CD4-positive, alpha-beta memory T cell (primary cell): ENCODE measurements at regions not wholly inside any gene's neighbourhood (a gene's known extent, or its start where the extent isn't known, plus 50 kb on each side); places are given as distances from the start of the nearest gene placed in this dataset.

ENCODE experiments used
- CTCF ChIA-PET: fragments of 350-600 bp; sonication (Branson Sonifier 250); formaldehyde crosslinking; loops from one replicate; lab custom pipeline; 2021; ENCODE audit warnings: inconsistent platforms; ENCODE audit not compliant: partially characterized antibody; lab: Charles Lee
- POLR2A ChIA-PET: fragments of 350-600 bp; sonication (Branson Sonifier 250); formaldehyde crosslinking; loops from one replicate; lab custom pipeline; 2021; ENCODE audit not compliant: partially characterized antibody; lab: Charles Lee
- DNase-seq, 5 donors: peaks; one replicate each; pipeline versions ENCODE4 v3.0.0 to v3.0.0-alpha.2; 2020 to 2022; ENCODE audit warnings: mixed read lengths in 1 of 5
- H3K27ac ChIP-seq: one replicate; pipeline ENCODE4 v1.7.0; 2013; ENCODE audit warnings: low read depth, low read length
- H3K27me3 ChIP-seq: 2 replicates; pipeline ENCODE4 v1.7.0; 2013; ENCODE audit warnings: mild to moderate bottlenecking, low read length, moderate library complexity; ENCODE audit not compliant: insufficient read depth
- H3K36me3 ChIP-seq: 2 replicates; pipeline ENCODE4 v1.7.0; 2013; ENCODE audit warnings: mild to moderate bottlenecking, low read length, moderate library complexity; ENCODE audit not compliant: insufficient read depth
- H3K4me1 ChIP-seq: 2 replicates; pipeline ENCODE4 v1.7.0; 2013; ENCODE audit warnings: mild to moderate bottlenecking, low read length, moderate library complexity; ENCODE audit not compliant: insufficient read depth
- H3K4me3 ChIP-seq, 2 donors: one replicate each; pipeline ENCODE4 v1.7.0; 2013; ENCODE audit warnings: low read length in 2 of 2, mild to moderate bottlenecking in 1 of 2
- H3K9me3 ChIP-seq, 2 donors: one replicate each; pipeline ENCODE4 v1.7.0; 2013; ENCODE audit warnings: low read length in 2 of 2, control low read depth in 1 of 2; ENCODE audit not compliant: control insufficient read depth in 1 of 2
- H3K27ac Mint-ChIP-seq, 7 donors: one replicate each; pipeline ENCODE4 v1.8.0; 2020 to 2021; ENCODE audit warnings: mixed read lengths in 7 of 7, mild to moderate bottlenecking in 6 of 7, inconsistent platforms in 3 of 7, moderate library complexity in 3 of 7
- H3K27me3 Mint-ChIP-seq, 2 donors: one replicate each; pipeline ENCODE4 v1.8.0; 2020 to 2021; ENCODE audit warnings: mixed read lengths in 2 of 2
- H3K36me3 Mint-ChIP-seq, 2 donors: one replicate each; pipeline ENCODE4 v1.8.0; 2020 to 2021; ENCODE audit warnings: mixed read lengths in 2 of 2, inconsistent platforms in 1 of 2, mild to moderate bottlenecking in 1 of 2
- H3K4me1 Mint-ChIP-seq, 4 donors: one replicate each; pipeline ENCODE4 v1.8.0; 2020 to 2021; ENCODE audit warnings: mixed read lengths in 4 of 4, mild to moderate bottlenecking in 1 of 4
- H3K4me3 Mint-ChIP-seq, 8 donors: one replicate each; pipeline ENCODE4 v1.8.0; 2020 to 2021; ENCODE audit warnings: mixed read lengths in 8 of 8, mild to moderate bottlenecking in 7 of 8, moderate library complexity in 6 of 8, inconsistent platforms in 3 of 8
- H3K9me3 Mint-ChIP-seq, 8 donors: one replicate each; pipeline ENCODE4 v1.8.0; 2020 to 2021; ENCODE audit warnings: mixed read lengths in 8 of 8, mild to moderate bottlenecking in 5 of 8, inconsistent platforms in 3 of 8, moderate library complexity in 1 of 8
- intact Hi-C: fragments of 100-400 bp; cut with micrococcal nuclease; formaldehyde crosslinking; loops from one replicate; pipeline ENCODE4 v1.15.1; 2023

GRCh38 chr1:217164403-217164802 lies 441.2 kb upstream of the ESRRG start:
- POLR2A ChIA-PET, result no interaction called here
- H3K27ac Mint-ChIP-seq, result no peak overlapping the region

GRCh38 chr1:217153361-217153760 lies 430.1 kb upstream of the ESRRG start:
- POLR2A ChIA-PET, result no interaction called here
- Histone ChIP-seq H3K36me3 (no peaks in the 10 kb centered on the region), H3K4me3 (no peak overlapping the region), H3K27me3 (no peaks in the 10 kb centered on the region), H3K9me3 (no peaks in the 10 kb centered on the region), H3K4me1 (no peaks in the 10 kb centered on the region), H3K27ac (no peak overlapping the region)
- DNase-seq, result no peak
- intact Hi-C loops, result no loop called here
- Mint-ChIP-seq H3K27me3 (no peaks in the 10 kb centered on the region), H3K36me3 (no peaks in the 10 kb centered on the region), H3K9me3 (peaks cover 0 to 9% (median 2%) of the 10 kb centered on the region in 8 donors), H3K27ac (no peak overlapping the region), H3K4me3 (no peak overlapping the region), H3K4me1 (no peaks in the 10 kb centered on the region)
- CTCF ChIA-PET, result no interaction called here

More at GRCh38 chr1:217164403-217164802, 441.2 kb upstream of the ESRRG start:
- Histone ChIP-seq H3K27ac (no peak overlapping the region), H3K4me3 (no peak overlapping the region), H3K4me1 (no peaks in the 10 kb centered on the region), H3K9me3 (no peaks in the 10 kb centered on the region), H3K36me3 (no peaks in the 10 kb centered on the region), H3K27me3 (no peaks in the 10 kb centered on the region)
- H3K36me3 Mint-ChIP-seq, result no peaks in the 10 kb centered on the region
- no peak for DNase-seq
- no peak overlapping the region for H3K4me3 Mint-ChIP-seq
- intact Hi-C loops, result no loop called here
- H3K27me3 Mint-ChIP-seq, result no peaks in the 10 kb centered on the region
- H3K9me3 Mint-ChIP-seq, result peaks cover 0 to 2% (median 0%) of the 10 kb centered on the region in 8 donors
- H3K4me1 Mint-ChIP-seq, result no peaks in the 10 kb centered on the region
- CTCF ChIA-PET, result no interaction called here

- ChIA-PET POLR2A (no interaction called here), CTCF (no interaction called here)
- H3K4me1 Mint-ChIP-seq, result no peaks in the 10 kb centered on the region
- Histone ChIP-seq H3K27me3 (no peaks in the 10 kb centered on the region), H3K27ac (no peak overlapping the region), H3K9me3 (no peaks in the 10 kb centered on the region), H3K36me3 (no peaks in the 10 kb centered on the region), H3K4me3 (no peak overlapping the region), H3K4me1 (no peaks in the 10 kb centered on the region)
- intact Hi-C loops, result no loop called here
- H3K36me3 Mint-ChIP-seq, result no peaks in the 10 kb centered on the region
- H3K4me3 Mint-ChIP-seq, result no peak overlapping the region
- no peak overlapping the region for H3K27ac Mint-ChIP-seq
- DNase-seq, result no peak
- H3K27me3 Mint-ChIP-seq, result no peaks in the 10 kb centered on the region
- peaks cover 0 to 12% (median 5%) of the 10 kb centered on the region in 8 donors for H3K9me3 Mint-ChIP-seq
Measured at GRCh38 chr1:217150366-217150765, 427.1 kb upstream of the ESRRG start.

GRCh38 chr1:217149791-217150190 lies 426.6 kb upstream of the ESRRG start:
- no peaks in the 10 kb centered on the region for H3K4me1 Mint-ChIP-seq
- no peak overlapping the region for H3K27ac Mint-ChIP-seq
- POLR2A ChIA-PET, result no interaction called here
- H3K4me3 Mint-ChIP-seq, result no peak overlapping the region
- CTCF ChIA-PET, result no interaction called here
- intact Hi-C loops, result no loop called here
- H3K27me3 Mint-ChIP-seq, result no peaks in the 10 kb centered on the region
- Histone ChIP-seq H3K27ac (no peak overlapping the region), H3K9me3 (no peaks in the 10 kb centered on the region), H3K36me3 (no peaks in the 10 kb centered on the region), H3K4me1 (no peaks in the 10 kb centered on the region), H3K4me3 (no peak overlapping the region), H3K27me3 (no peaks in the 10 kb centered on the region)
- peaks cover 0 to 17% (median 7%) of the 10 kb centered on the region in 8 donors for H3K9me3 Mint-ChIP-seq
- DNase-seq, result no peak
- no peaks in the 10 kb centered on the region for H3K36me3 Mint-ChIP-seq

- H3K4me3 Mint-ChIP-seq, result no peak overlapping the region
- H3K4me1 Mint-ChIP-seq, result peaks cover 0 to 5% (median 2%) of the 10 kb centered on the region in 4 donors
Measured at GRCh38 chr1:217141711-217142110, 418.5 kb upstream of the ESRRG start.

GRCh38 chr1:217140041-217140901 lies 417.0 kb upstream of the ESRRG start:
- H3K27me3 Mint-ChIP-seq, result peaks cover 32 to 39% of the 10 kb centered on the region in 2 donors
- H3K27ac Mint-ChIP-seq, result no peak overlapping the region
- no peaks in the 10 kb centered on the region for H3K4me1 ChIP-seq

More at GRCh38 chr1:217141711-217142110, 418.5 kb upstream of the ESRRG start:
- Histone ChIP-seq H3K27ac (no peak overlapping the region), H3K4me3 (no peak overlapping the region), H3K27me3 (peaks cover 3% of the 10 kb centered on the region), H3K9me3 (no peaks in the 10 kb centered on the region), H3K36me3 (no peaks in the 10 kb centered on the region), H3K4me1 (no peaks in the 10 kb centered on the region)
- Mint-ChIP-seq H3K27ac (no peak overlapping the region), H3K36me3 (peaks cover 0 to 5% of the 10 kb centered on the region in 2 donors), H3K27me3 (peaks cover 26 to 27% of the 10 kb centered on the region in 2 donors), H3K9me3 (peaks cover 2 to 37% (median 20%) of the 10 kb centered on the region in 8 donors)
- intact Hi-C loops, result no loop called here
- POLR2A ChIA-PET, result no interaction called here
- no peak for DNase-seq
- CTCF ChIA-PET, result no interaction called here

GRCh38 chr1:217139513-217139912 lies 416.3 kb upstream of the ESRRG start:
- Histone ChIP-seq H3K36me3 (no peaks in the 10 kb centered on the region), H3K4me3 (no peak overlapping the region), H3K27ac (no peak overlapping the region), H3K27me3 (peaks cover 7% of the 10 kb centered on the region), H3K4me1 (no peaks in the 10 kb centered on the region), H3K9me3 (no peaks in the 10 kb centered on the region)
- intact Hi-C loops, result no loop called here
- no peak for DNase-seq
- Mint-ChIP-seq H3K27me3 (peaks cover 37 to 45% of the 10 kb centered on the region in 2 donors), H3K4me3 (no peak overlapping the region), H3K4me1 (peaks cover 0 to 5% (median 4%) of the 10 kb centered on the region in 4 donors), H3K27ac (no peak overlapping the region), H3K9me3 (peaks cover 2 to 38% (median 19%) of the 10 kb centered on the region in 8 donors), H3K36me3 (peaks cover 0 to 5% of the 10 kb centered on the region in 2 donors)
- ChIA-PET CTCF (no interaction called here), POLR2A (no interaction called here)

More at GRCh38 chr1:217140041-217140901, 417.0 kb upstream of the ESRRG start:
- Mint-ChIP-seq H3K36me3 (peaks cover 0 to 5% of the 10 kb centered on the region in 2 donors), H3K9me3 (peaks cover 2 to 36% (median 18%) of the 10 kb centered on the region in 8 donors), H3K4me3 (no peak overlapping the region), H3K4me1 (peaks cover 0 to 5% (median 3%) of the 10 kb centered on the region in 4 donors)
- H3K9me3 ChIP-seq, result no peaks in the 10 kb centered on the region
- CTCF ChIA-PET, result no interaction called here
- peaks cover 7% of the 10 kb centered on the region for H3K27me3 ChIP-seq
- POLR2A ChIA-PET, result no interaction called here
- no peak for DNase-seq
- intact Hi-C loops, result no loop called here
- H3K4me3 ChIP-seq, result no peak overlapping the region
- no peaks in the 10 kb centered on the region for H3K36me3 ChIP-seq
- H3K27ac ChIP-seq, result no peak overlapping the region
